ENCODE measurements at regions not wholly inside any gene's neighbourhood (a gene's known extent, or its start where the extent isn't known, plus 50 kb on each side); places are given as distances from the start of the nearest gene placed in this dataset.

- Mint-ChIP-seq H3K27me3 (ENCODE audit: insufficient read depth, unreplicated experiment) (no peaks in the 10 kb centered on the region), H3K36me3 (ENCODE audit: insufficient read depth, unreplicated experiment) (no peaks in the 10 kb centered on the region), H3K9me3 (ENCODE audit: unreplicated experiment) (no peaks in the 10 kb centered on the region), H3K4me3 (ENCODE audit: unreplicated experiment) (no peak overlapping the region), H3K27ac (ENCODE audit: low read depth, unreplicated experiment) (peak overlapping the region; percentile 95), H3K4me1 (ENCODE audit: insufficient read depth, unreplicated experiment) (peaks cover 52% of the 10 kb centered on the region)
- ChIA-PET POLR2A (interaction anchor here (1.3 kb wide), 1 partner anchor 64 kb away, joined by 3 read pairs; no protein-coding TSS in a partner anchor), CTCF (interaction anchor here (1.0 kb wide), 1 partner anchor 88 kb away, joined by 3 read pairs; no protein-coding TSS in a partner anchor)
- intact Hi-C loops (cut with micrococcal nuclease), result no loop called here
- no peak for DNase-seq (ENCODE audit: unreplicated experiment)
- no peak for TF ChIP-seq CTCF (IDR thresholded peaks at IDR 0.05; ENCODE audit: unreplicated experiment)
- BruUV-seq (replicated peaks), result no TSS peak
Measured at GRCh38 chr6:44036699-44037101, 90.6 kb downstream of the MRPL14 start.

GRCh38 chr6:44036196-44036595, 91.1 kb downstream of the MRPL14 start:
- Mint-ChIP-seq H3K4me1 (ENCODE audit: insufficient read depth, unreplicated experiment) (peaks cover 47% of the 10 kb centered on the region), H3K27ac (ENCODE audit: low read depth, unreplicated experiment) (peak overlapping the region; percentile 95), H3K9me3 (ENCODE audit: unreplicated experiment) (no peaks in the 10 kb centered on the region), H3K4me3 (ENCODE audit: unreplicated experiment) (no peak overlapping the region), H3K36me3 (ENCODE audit: insufficient read depth, unreplicated experiment) (no peaks in the 10 kb centered on the region), H3K27me3 (ENCODE audit: insufficient read depth, unreplicated experiment) (no peaks in the 10 kb centered on the region)
- no peak for TF ChIP-seq CTCF (IDR thresholded peaks at IDR 0.05; ENCODE audit: unreplicated experiment)
- ChIA-PET CTCF (interaction anchor here (0.5 to 1.0 kb wide), 4 partner anchors 22 to 1144 kb away, joined by 3 to 4 read pairs (median 4); no protein-coding TSS in a partner anchor), POLR2A (interaction anchor here (0.9 to 2.0 kb wide), 5 partner anchors 14 to 64 kb away, joined by 3 to 7 read pairs (median 5); no protein-coding TSS in a partner anchor)
- intact Hi-C loops (cut with micrococcal nuclease), result no loop called here
- BruUV-seq (replicated peaks), result no TSS peak
- DNase-seq (ENCODE audit: unreplicated experiment), result no peak

- TF ChIP-seq CTCF (IDR thresholded peaks at IDR 0.05; ENCODE audit: unreplicated experiment), result no peak
- ChIA-PET POLR2A (interaction anchor here (0.9 to 2.0 kb wide), 7 partner anchors 8 to 63 kb away, joined by 3 to 7 read pairs (median 5); no protein-coding TSS in a partner anchor), CTCF (interaction anchor here (0.5 to 1.0 kb wide), 4 partner anchors 22 to 1144 kb away, joined by 3 to 4 read pairs (median 4); no protein-coding TSS in a partner anchor)
Measured at GRCh38 chr6:44035621-44036020, 91.6 kb downstream of the MRPL14 start.

GRCh38 chr6:44034931-44035345, 92.3 kb downstream of the MRPL14 start:
- ChIA-PET CTCF (no interaction called here), POLR2A (interaction anchor here (0.8 to 2.0 kb wide), 4 partner anchors 9 to 24 kb away, joined by 3 to 7 read pairs (median 4); no protein-coding TSS in a partner anchor)
- intact Hi-C loops (cut with micrococcal nuclease), result no loop called here
- Mint-ChIP-seq H3K36me3 (ENCODE audit: insufficient read depth, unreplicated experiment) (no peaks in the 10 kb centered on the region), H3K27ac (ENCODE audit: low read depth, unreplicated experiment) (peak overlapping the region; percentile 95), H3K27me3 (ENCODE audit: insufficient read depth, unreplicated experiment) (no peaks in the 10 kb centered on the region), H3K4me1 (ENCODE audit: insufficient read depth, unreplicated experiment) (peaks cover 36% of the 10 kb centered on the region), H3K9me3 (ENCODE audit: unreplicated experiment) (no peaks in the 10 kb centered on the region), H3K4me3 (ENCODE audit: unreplicated experiment) (peak overlapping the region; percentile 47)
- peak; percentile 77 for DNase-seq (ENCODE audit: unreplicated experiment)
- TF ChIP-seq CTCF (IDR thresholded peaks at IDR 0.05; ENCODE audit: unreplicated experiment), result no peak
- no TSS peak for BruUV-seq (replicated peaks)

More at GRCh38 chr6:44035621-44036020, 91.6 kb downstream of the MRPL14 start:
- BruUV-seq (replicated peaks), result no TSS peak
- DNase-seq (ENCODE audit: unreplicated experiment), result peak; percentile 65
- Mint-ChIP-seq H3K27me3 (ENCODE audit: insufficient read depth, unreplicated experiment) (no peaks in the 10 kb centered on the region), H3K4me3 (ENCODE audit: unreplicated experiment) (no peak overlapping the region), H3K27ac (ENCODE audit: low read depth, unreplicated experiment) (peak overlapping the region; percentile 95), H3K9me3 (ENCODE audit: unreplicated experiment) (no peaks in the 10 kb centered on the region), H3K36me3 (ENCODE audit: insufficient read depth, unreplicated experiment) (no peaks in the 10 kb centered on the region), H3K4me1 (ENCODE audit: insufficient read depth, unreplicated experiment) (peaks cover 41% of the 10 kb centered on the region)
- intact Hi-C loops (cut with micrococcal nuclease), result no loop called here

All from MCF 10A (cell line).